ENCODE measurements at regions not wholly inside any gene's neighbourhood (a gene's known extent, or its start where the extent isn't known, plus 50 kb on each side); places are given as distances from the start of the nearest gene placed in this dataset.
A peak's percentile ranks its signal among the peaks of the same experiment; 100 is the strongest.

- no peaks in the 10 kb centered on the region for H3K27me3 ChIP-seq (ENCODE audit: control insufficient read depth in 2 of 2, insufficient read depth in 2 of 2, low read length in 2 of 2)
- WGBS (ENCODE audit: insufficient coverage) = 100% methylated on average over 1 of the region's 2 CpGs
- no peak overlapping the region for H3K27ac ChIP-seq (ENCODE audit: low read depth in 1 of 2, low read length in 2 of 2)
- H3K27me3 Mint-ChIP-seq (ENCODE audit: low read depth in 3 of 3) = peaks cover 0 to 1% (median 0%) of the 10 kb centered on the region in 3 donors
- H3K79me2 ChIP-seq (ENCODE audit: insufficient read depth, low read length) = no peaks in the 10 kb centered on the region
- no peak for TF ChIP-seq CTCF (IDR thresholded peaks at IDR 0.05)
- H3K4me1 ChIP-seq (ENCODE audit: control insufficient read depth in 1 of 2, insufficient read depth in 2 of 2, low read length in 2 of 2) = peaks cover 0 to 10% of the 10 kb centered on the region in 2 donors
- no peak for DNase-seq
- H3K4me1 Mint-ChIP-seq = peaks cover 5% of the 10 kb centered on the region
- intact Hi-C loops (cut with micrococcal nuclease) = no loop called here
- H3K27ac Mint-ChIP-seq = no peak overlapping the region
- no peaks in the 10 kb centered on the region for H3K36me3 Mint-ChIP-seq
- H4K20me1 ChIP-seq (ENCODE audit: insufficient read depth, low read length) = no peaks in the 10 kb centered on the region
- no peak overlapping the region for H3K4me2 ChIP-seq (replicated peaks; ENCODE audit: extremely low read depth, low read length, poor library complexity, severe bottlenecking)
- peaks cover 0 to under 1% (median 0%) of the 10 kb centered on the region in 7 donors for H3K9me3 Mint-ChIP-seq
- H3K4me3 Mint-ChIP-seq = no peak overlapping the region
- H3K9me3 ChIP-seq (replicated peaks in 1 of 2; ENCODE audit: control insufficient read depth in 1 of 2, insufficient read depth in 1 of 2, low read length in 2 of 2) = no peaks in the 10 kb centered on the region
- no peak overlapping the region for H2AFZ ChIP-seq (ENCODE audit: insufficient read depth, low read depth, low read length, poor library complexity, severe bottlenecking)
- no peaks in the 10 kb centered on the region for H3K36me3 ChIP-seq (replicated peaks in 1 of 2; ENCODE audit: control insufficient read depth in 1 of 2, insufficient read depth in 2 of 2, low read length in 2 of 2)
- no peak overlapping the region for H3K4me3 ChIP-seq (replicated peaks in 1 of 3; ENCODE audit: low read depth in 2 of 3, low read length in 3 of 3)
- no peak overlapping the region for H3K9ac ChIP-seq (ENCODE audit: insufficient read depth, low read length, poor library complexity, severe bottlenecking)
These were observed 274.9 kb upstream of the TGFBR2 start for GRCh38 chr3:30331519-30331918.

DNA sequence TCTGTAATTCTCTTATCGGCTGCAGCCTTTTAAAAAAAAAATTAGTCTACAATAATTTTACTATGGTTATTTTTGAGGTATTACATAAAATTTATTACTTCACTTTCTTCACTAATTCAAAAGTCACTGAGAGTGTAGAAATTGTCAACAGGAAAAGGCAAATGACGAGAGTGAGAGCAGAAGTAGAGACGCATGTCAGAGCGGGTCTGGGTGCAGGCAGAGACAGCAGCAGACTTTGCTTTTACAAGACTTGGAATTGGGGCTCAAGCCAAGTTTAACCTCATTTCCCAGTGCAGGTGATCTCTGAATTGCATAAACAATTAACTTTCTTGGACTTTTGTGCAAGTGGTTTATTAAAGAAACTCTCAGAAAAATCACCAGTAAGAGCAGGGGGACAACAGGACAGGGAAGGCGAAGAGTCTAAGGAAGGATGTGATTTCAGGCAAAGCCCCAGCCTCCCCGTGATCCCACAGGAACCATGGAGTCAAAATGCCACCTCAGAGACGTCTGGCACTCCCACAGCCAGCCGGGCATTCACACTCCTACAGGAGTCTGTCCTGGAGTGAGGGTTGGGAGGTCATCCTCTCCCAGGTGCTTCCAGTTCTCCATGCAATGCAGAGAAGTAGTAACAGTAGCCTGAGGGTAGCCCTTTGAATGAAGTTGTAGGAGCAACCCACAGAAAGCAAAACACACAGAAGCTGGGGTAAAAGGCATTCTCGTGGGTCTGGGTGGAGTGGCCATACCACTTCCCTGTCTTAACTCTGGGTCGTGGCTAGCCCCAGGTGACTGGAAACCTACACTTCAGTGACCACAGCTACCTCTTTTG is 274.0 kb upstream of the TGFBR2 start:
- Mint-ChIP-seq H3K9me3 (peaks cover 0 to 5% (median 1%) of the 10 kb centered on the region in 7 donors), H3K27ac (peak overlapping the region in 3 of 7 donors; percentile 28 to 82 (median 48)), H3K27me3 (ENCODE audit: low read depth in 3 of 3) (peaks cover 0 to 1% (median 0%) of the 10 kb centered on the region in 3 donors), H3K36me3 (no peaks in the 10 kb centered on the region), H3K4me3 (no peak overlapping the region), H3K4me1 (peaks cover 5% of the 10 kb centered on the region)
- peaks cover 0 to 10% of the 10 kb centered on the region in 2 donors for H3K4me1 ChIP-seq (ENCODE audit: control insufficient read depth in 1 of 2, insufficient read depth in 2 of 2, low read length in 2 of 2)
- no peaks in the 10 kb centered on the region for H3K36me3 ChIP-seq (replicated peaks in 1 of 2; ENCODE audit: control insufficient read depth in 1 of 2, insufficient read depth in 2 of 2, low read length in 2 of 2)
- no peak overlapping the region for H3K4me3 ChIP-seq (replicated peaks in 1 of 3; ENCODE audit: low read depth in 2 of 3, low read length in 3 of 3)
- peak overlapping the region; percentile 30 for H3K4me2 ChIP-seq (replicated peaks; ENCODE audit: extremely low read depth, low read length, poor library complexity, severe bottlenecking)
- no peak for DNase-seq
- 19% methylated on average over 4 of the region's 10 CpGs for WGBS (ENCODE audit: insufficient coverage)
- H3K9me3 ChIP-seq (replicated peaks in 1 of 2; ENCODE audit: control insufficient read depth in 1 of 2, insufficient read depth in 1 of 2, low read length in 2 of 2) = no peaks in the 10 kb centered on the region
- no peaks in the 10 kb centered on the region for H3K79me2 ChIP-seq (ENCODE audit: insufficient read depth, low read length)
- no peaks in the 10 kb centered on the region for H4K20me1 ChIP-seq (ENCODE audit: insufficient read depth, low read length)
- H3K27me3 ChIP-seq (ENCODE audit: control insufficient read depth in 2 of 2, insufficient read depth in 2 of 2, low read length in 2 of 2) = no peaks in the 10 kb centered on the region
- peak overlapping the region; percentile 39 for H2AFZ ChIP-seq (ENCODE audit: insufficient read depth, low read depth, low read length, poor library complexity, severe bottlenecking)
- intact Hi-C loops (cut with micrococcal nuclease) = no loop called here
- H3K9ac ChIP-seq (ENCODE audit: insufficient read depth, low read length, poor library complexity, severe bottlenecking) = no peak overlapping the region
- TF ChIP-seq CTCF (IDR thresholded peaks at IDR 0.05) = no peak
- no peak overlapping the region for H3K27ac ChIP-seq (ENCODE audit: low read depth in 1 of 2, low read length in 2 of 2)

Data from CD14-positive monocyte (primary cell).